OCI-LY7 (cell line): ENCODE measurements at regions not wholly inside any gene's neighbourhood (a gene's known extent, or its start where the extent isn't known, plus 50 kb on each side); places are given as distances from the start of the nearest gene placed in this dataset.

Experiments used
- BruUV-seq: library from RNA; stranded (reverse); fragments of 400-500 nt; replicated peaks from 2 replicates; lab custom pipeline; 2021; lab: Mats Ljungman, UMichigan
- CTCF ChIA-PET: fragments of 300-600 bp; sonication (Branson Sonifier 250); formaldehyde crosslinking; loops from one replicate; lab custom pipeline; 2022; ENCODE audit warnings: antibody characterized with exemption; ENCODE audit not compliant: unreplicated experiment; lab: Charles Lee
- POLR2A ChIA-PET: fragments of 300-600 bp; sonication (Branson Sonifier 250); formaldehyde crosslinking; loops from one replicate; lab custom pipeline; 2022; ENCODE audit warnings: antibody characterized with exemption; lab: Charles Lee
- DNase-seq: peaks from one replicate; pipeline ENCODE4 v3.0.0-alpha.2; 2015; ENCODE audit warnings: low spot score
- H2AFZ ChIP-seq: fragments of 200-600 bp; sonication (generic), shearing (Covaris generic); 2 replicates; pipeline ENCODE4 v1.6.1; 2014; ENCODE audit warnings: mild to moderate bottlenecking, antibody characterized with exemption, low read length, moderate library complexity
- H3K27ac ChIP-seq: fragments of 200-600 bp; sonication (generic); 2 replicates; pipeline ENCODE4 v1.5.1; 2014; ENCODE audit warnings: mixed run types, low read depth, mild to moderate bottlenecking, moderate library complexity, low read length, inconsistent platforms; ENCODE audit not compliant: poor library complexity, severe bottlenecking
- H3K36me3 ChIP-seq: fragments of 200-600 bp; sonication (generic); 2 replicates; pipeline ENCODE4 v1.6.1; 2014; ENCODE audit warnings: mild to moderate bottlenecking, antibody characterized with exemption, low read length, moderate library complexity, mixed read lengths; ENCODE audit not compliant: insufficient read depth
- H3K4me1 ChIP-seq: fragments of 200-600 bp; sonication (generic); 2 replicates; pipeline ENCODE4 v1.5.1; 2014; ENCODE audit warnings: mild to moderate bottlenecking, low read length; ENCODE audit not compliant: insufficient read depth, poor library complexity, severe bottlenecking
- H3K4me2 ChIP-seq: fragments of 200-600 bp; sonication (generic); 2 replicates; pipeline ENCODE4 v1.6.1; 2014; ENCODE audit warnings: mild to moderate bottlenecking, low read length
- H3K4me3 ChIP-seq: fragments of 200-600 bp; sonication (generic); 2 replicates; pipeline ENCODE4 v1.5.1; 2014; ENCODE audit warnings: mild to moderate bottlenecking, low read depth, low read length; ENCODE audit not compliant: poor library complexity, severe bottlenecking
- H3K79me2 ChIP-seq: fragments of 200-600 bp; sonication (generic); 2 replicates; pipeline ENCODE4 v1.6.1; 2016; ENCODE audit warnings: low read depth, mild to moderate bottlenecking, low read length, moderate library complexity, mixed read lengths; ENCODE audit not compliant: insufficient read depth
- H3K9me2 ChIP-seq: fragments of 200-600 bp; sonication (generic); 2 replicates; pipeline ENCODE4 v1.6.1; 2016; ENCODE audit warnings: mild to moderate bottlenecking, low read length, mixed read lengths; ENCODE audit not compliant: insufficient read depth
- H3K9me3 ChIP-seq: fragments of 200-600 bp; sonication (generic); 2 replicates; pipeline ENCODE4 v1.6.1; 2014; ENCODE audit warnings: mild to moderate bottlenecking, mixed run types, low read length, mixed read lengths
- H4K20me1 ChIP-seq: fragments of 200-600 bp; sonication (generic); 2 replicates; pipeline ENCODE4 v1.6.1; 2014; ENCODE audit warnings: mild to moderate bottlenecking, antibody characterized with exemption, low read length, moderate library complexity, mixed read lengths; ENCODE audit not compliant: insufficient read depth
- EZH2phosphoT487 ChIP-seq: fragments of 200-600 bp; sonication (generic); IDR thresholded peaks from 2 replicates; pipeline ENCODE4 v1.6.1; 2018; ENCODE audit warnings: low read depth, borderline replicate concordance, mild to moderate bottlenecking, mixed run types, antibody characterized with exemption, low read length, moderate library complexity, mixed read lengths
- intact Hi-C: fragments of 100-400 bp; cut with micrococcal nuclease; formaldehyde crosslinking; loops from one replicate; pipeline ENCODE4 v1.10.0; 2022; ENCODE audit not compliant: unreplicated experiment
- TF ChIP-seq, protein P1 (sequence below): fragments of 200-600 bp; sonication (generic); conservative IDR thresholded peaks from 2 replicates; pipeline ENCODE4 v1.5.1; 2014; ENCODE audit warnings: mild to moderate bottlenecking, antibody characterized with exemption, low read length, moderate library complexity, mixed read lengths

- TF ChIP-seq, protein P1, sequence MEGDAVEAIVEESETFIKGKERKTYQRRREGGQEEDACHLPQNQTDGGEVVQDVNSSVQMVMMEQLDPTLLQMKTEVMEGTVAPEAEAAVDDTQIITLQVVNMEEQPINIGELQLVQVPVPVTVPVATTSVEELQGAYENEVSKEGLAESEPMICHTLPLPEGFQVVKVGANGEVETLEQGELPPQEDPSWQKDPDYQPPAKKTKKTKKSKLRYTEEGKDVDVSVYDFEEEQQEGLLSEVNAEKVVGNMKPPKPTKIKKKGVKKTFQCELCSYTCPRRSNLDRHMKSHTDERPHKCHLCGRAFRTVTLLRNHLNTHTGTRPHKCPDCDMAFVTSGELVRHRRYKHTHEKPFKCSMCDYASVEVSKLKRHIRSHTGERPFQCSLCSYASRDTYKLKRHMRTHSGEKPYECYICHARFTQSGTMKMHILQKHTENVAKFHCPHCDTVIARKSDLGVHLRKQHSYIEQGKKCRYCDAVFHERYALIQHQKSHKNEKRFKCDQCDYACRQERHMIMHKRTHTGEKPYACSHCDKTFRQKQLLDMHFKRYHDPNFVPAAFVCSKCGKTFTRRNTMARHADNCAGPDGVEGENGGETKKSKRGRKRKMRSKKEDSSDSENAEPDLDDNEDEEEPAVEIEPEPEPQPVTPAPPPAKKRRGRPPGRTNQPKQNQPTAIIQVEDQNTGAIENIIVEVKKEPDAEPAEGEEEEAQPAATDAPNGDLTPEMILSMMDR: no peak
- TF ChIP-seq EZH2phosphoT487: no peak
- H3K9me2 ChIP-seq: no peaks in the 10 kb centered on the region
- H3K4me1 ChIP-seq: no peaks in the 10 kb centered on the region
- no peak overlapping the region for H3K4me3 ChIP-seq
- no peaks in the 10 kb centered on the region for H3K9me3 ChIP-seq
- ChIA-PET CTCF (interaction anchor here (0.5 kb wide), 1 partner anchor 1988 kb away, joined by 3 read pairs; no protein-coding TSS in a partner anchor), POLR2A (interaction anchor here (0.6 kb wide), 1 partner anchor 585 kb away, joined by 4 read pairs; no protein-coding TSS in a partner anchor)
- BruUV-seq: no TSS peak
- H3K79me2 ChIP-seq: no peaks in the 10 kb centered on the region
- no peak for DNase-seq
- no peaks in the 10 kb centered on the region for H3K36me3 ChIP-seq
- no peaks in the 10 kb centered on the region for H4K20me1 ChIP-seq
- no peak overlapping the region for H3K27ac ChIP-seq
- intact Hi-C loops: no loop called here
- H2AFZ ChIP-seq: no peak overlapping the region
- no peak overlapping the region for H3K4me2 ChIP-seq
These were observed 208.3 kb upstream of the STARD13 start for GRCh38 chr13:33493672-33494365.

DNA sequence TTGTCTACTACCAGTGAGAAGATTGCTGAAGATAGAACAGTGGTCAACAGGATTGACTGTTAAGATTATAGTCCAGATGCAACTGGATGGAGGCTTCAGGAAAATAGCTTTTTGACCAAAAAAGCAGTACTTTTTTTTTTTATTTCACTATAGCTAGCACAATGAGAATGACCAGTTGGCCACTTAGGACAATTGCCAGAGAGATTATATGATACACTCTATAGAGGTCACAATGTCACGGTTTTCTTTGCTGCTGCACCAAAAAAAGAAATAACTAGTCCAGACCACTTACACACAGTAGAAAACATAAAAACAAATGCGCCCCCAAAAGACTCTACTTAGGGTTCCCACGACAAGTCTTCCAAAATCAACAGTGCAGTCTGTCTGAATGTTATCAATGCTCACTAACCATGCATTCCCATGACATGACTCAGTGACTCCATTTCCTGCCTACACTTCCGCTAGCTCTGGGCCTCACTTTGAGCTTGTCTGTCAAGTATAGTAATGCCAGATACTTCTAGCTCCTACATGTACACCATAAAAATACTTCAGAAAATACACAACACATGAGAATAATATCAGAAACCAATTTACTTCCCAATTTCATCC lies 209.1 kb upstream of the STARD13 start:
- intact Hi-C loops: no loop called here
- H3K4me1 ChIP-seq: no peaks in the 10 kb centered on the region
- ChIA-PET CTCF (no interaction called here), POLR2A (interaction anchor here (1.5 kb wide), 1 partner anchor 21 kb away, joined by 4 read pairs; no protein-coding TSS in a partner anchor)
- no peaks in the 10 kb centered on the region for H3K79me2 ChIP-seq
- H3K4me2 ChIP-seq: no peak overlapping the region
- H3K9me3 ChIP-seq: no peaks in the 10 kb centered on the region
- no peak overlapping the region for H3K27ac ChIP-seq
- H3K9me2 ChIP-seq: no peaks in the 10 kb centered on the region
- H3K4me3 ChIP-seq: no peak overlapping the region
- no peaks in the 10 kb centered on the region for H3K36me3 ChIP-seq
- no peaks in the 10 kb centered on the region for H4K20me1 ChIP-seq
- DNase-seq: no peak
- no peak for TF ChIP-seq EZH2phosphoT487
- TF ChIP-seq, protein P1: no peak
- no peak overlapping the region for H2AFZ ChIP-seq
- BruUV-seq: no TSS peak

DNA sequence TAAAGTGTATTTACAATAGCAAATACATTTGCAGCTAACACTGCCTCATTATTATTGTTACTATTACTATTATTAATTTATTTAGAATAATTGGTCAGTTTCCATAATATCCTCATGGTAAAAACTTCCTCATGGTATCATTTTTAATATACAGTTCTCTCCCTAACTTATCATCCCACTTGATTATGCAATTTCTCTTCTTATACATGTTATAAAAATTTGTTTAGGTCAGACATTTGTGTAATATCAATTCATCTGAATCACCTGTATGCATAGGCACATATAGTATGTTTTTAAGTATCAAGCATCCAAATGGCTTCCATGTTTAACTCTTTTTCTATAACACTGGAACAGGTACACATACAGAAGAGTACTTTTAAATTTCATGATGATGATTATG lies 210.8 kb upstream of the STARD13 start:
- Histone ChIP-seq H3K27ac (no peak overlapping the region), H3K4me2 (no peak overlapping the region), H3K4me1 (no peaks in the 10 kb centered on the region), H3K4me3 (no peak overlapping the region), H3K79me2 (no peaks in the 10 kb centered on the region), H4K20me1 (no peaks in the 10 kb centered on the region), H3K36me3 (no peaks in the 10 kb centered on the region), H3K9me2 (no peaks in the 10 kb centered on the region), H3K9me3 (no peaks in the 10 kb centered on the region), H2AFZ (no peak overlapping the region)
- DNase-seq: no peak
- BruUV-seq: no TSS peak
- TF ChIP-seq, protein P1: no peak
- TF ChIP-seq EZH2phosphoT487: no peak
- ChIA-PET CTCF (no interaction called here), POLR2A (interaction anchor here (0.8 kb wide), 1 partner anchor 362 kb away, joined by 3 read pairs; no protein-coding TSS in a partner anchor)
- intact Hi-C loops: no loop called here
